LNCaP clone FGC (cell line): ENCODE measurements at regions not wholly inside any gene's neighbourhood (a gene's known extent, or its start where the extent isn't known, plus 50 kb on each side); places are given as distances from the start of the nearest gene placed in this dataset.

Experiments
- DNase-seq: peaks from one replicate; pipeline ENCODE4 v3.0.0-alpha.2; 2011; ENCODE audit warnings: low read depth
- H3K4me3 ChIP-seq: 2 replicates; pipeline ENCODE4 v1.5.1; 2011; ENCODE audit warnings: mild to moderate bottlenecking, low read depth, low read length, control low read depth
- TF ChIP-seq, protein P1 (sequence below): IDR thresholded peaks from 2 replicates; pipeline ENCODE4 v1.5.1; 2012; ENCODE audit warnings: mild to moderate bottlenecking; ENCODE audit not compliant: control insufficient read depth, insufficient read depth; ENCODE audit errors: extremely low read depth

- H3K4me3 ChIP-seq = no peak overlapping the region
- TF ChIP-seq, protein P1, sequence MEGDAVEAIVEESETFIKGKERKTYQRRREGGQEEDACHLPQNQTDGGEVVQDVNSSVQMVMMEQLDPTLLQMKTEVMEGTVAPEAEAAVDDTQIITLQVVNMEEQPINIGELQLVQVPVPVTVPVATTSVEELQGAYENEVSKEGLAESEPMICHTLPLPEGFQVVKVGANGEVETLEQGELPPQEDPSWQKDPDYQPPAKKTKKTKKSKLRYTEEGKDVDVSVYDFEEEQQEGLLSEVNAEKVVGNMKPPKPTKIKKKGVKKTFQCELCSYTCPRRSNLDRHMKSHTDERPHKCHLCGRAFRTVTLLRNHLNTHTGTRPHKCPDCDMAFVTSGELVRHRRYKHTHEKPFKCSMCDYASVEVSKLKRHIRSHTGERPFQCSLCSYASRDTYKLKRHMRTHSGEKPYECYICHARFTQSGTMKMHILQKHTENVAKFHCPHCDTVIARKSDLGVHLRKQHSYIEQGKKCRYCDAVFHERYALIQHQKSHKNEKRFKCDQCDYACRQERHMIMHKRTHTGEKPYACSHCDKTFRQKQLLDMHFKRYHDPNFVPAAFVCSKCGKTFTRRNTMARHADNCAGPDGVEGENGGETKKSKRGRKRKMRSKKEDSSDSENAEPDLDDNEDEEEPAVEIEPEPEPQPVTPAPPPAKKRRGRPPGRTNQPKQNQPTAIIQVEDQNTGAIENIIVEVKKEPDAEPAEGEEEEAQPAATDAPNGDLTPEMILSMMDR = no peak
- no peak for DNase-seq
These were observed 402.3 kb upstream of the SLITRK6 start for GRCh38 chr13:86201477-86201876.

- TF ChIP-seq, protein P1 = no peak
- no peak for DNase-seq
- H3K4me3 ChIP-seq = no peak overlapping the region
These were observed 394.1 kb upstream of the SLITRK6 start for GRCh38 chr13:86193281-86193680.

- TF ChIP-seq, protein P1 = no peak
- no peak for DNase-seq
- no peak overlapping the region for H3K4me3 ChIP-seq
These were observed 389.0 kb upstream of the SLITRK6 start for GRCh38 chr13:86188170-86188569.

GRCh38 chr13:86185636-86186035 is 386.4 kb upstream of the SLITRK6 start:
- TF ChIP-seq, protein P1 = no peak
- no peak for DNase-seq
- no peak overlapping the region for H3K4me3 ChIP-seq

GRCh38 chr13:86185107-86185506 is 385.9 kb upstream of the SLITRK6 start:
- TF ChIP-seq, protein P1 = no peak
- DNase-seq = no peak
- H3K4me3 ChIP-seq = no peak overlapping the region

GRCh38 chr13:86174622-86175021 is 375.4 kb upstream of the SLITRK6 start:
- no peak overlapping the region for H3K4me3 ChIP-seq
- TF ChIP-seq, protein P1 = no peak
- no peak for DNase-seq

DNA sequence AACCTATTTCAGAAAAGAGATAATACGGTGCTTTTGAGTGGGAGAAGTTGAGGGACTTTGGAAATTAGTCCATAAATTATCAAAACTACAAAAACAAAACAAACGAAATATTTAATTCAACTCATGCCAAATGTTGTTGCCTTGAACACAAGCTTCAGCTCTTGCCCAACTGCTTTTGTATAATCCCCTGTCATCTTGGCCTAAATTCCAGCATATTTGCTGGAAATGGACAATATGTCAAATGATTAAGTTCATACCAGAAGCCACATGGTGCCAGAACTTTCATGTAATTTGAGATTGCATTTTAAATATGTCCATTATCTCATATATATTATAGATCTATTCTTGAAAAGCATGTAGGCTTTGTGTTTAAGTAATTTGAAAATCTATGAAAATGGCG is 373.7 kb upstream of the SLITRK6 start:
- TF ChIP-seq, protein P1 = no peak
- DNase-seq = no peak

More for the DNA sequence above, 373.7 kb upstream of the SLITRK6 start:
- H3K4me3 ChIP-seq = no peak overlapping the region
